ENCODE measurements at regions not wholly inside any gene's neighbourhood (a gene's known extent, or its start where the extent isn't known, plus 50 kb on each side); places are given as distances from the start of the nearest gene placed in this dataset.
A peak's percentile ranks its signal among the peaks of the same experiment; 100 is the strongest.
"Not testable (repeated sequence)": the region's sequence is repeated elsewhere in the genome, so short reads cannot be mapped to it uniquely, and the experiment has no call there.

GRCh38 chrX:39689376-39690104 lies 408.2 kb downstream of the BCOR start:
- DNase-seq: peak; percentile 3

- no peak for DNase-seq
Observed at GRCh38 chrX:39690541-39691415, 407.0 kb downstream of the BCOR start.

GRCh38 chrX:39691724-39692123 lies 406.0 kb downstream of the BCOR start:
- DNase-seq: no peak

- DNase-seq: no peak
Observed at GRCh38 chrX:39692796-39693195, 405.0 kb downstream of the BCOR start.

- no peak for DNase-seq
Observed at GRCh38 chrX:39693298-39693697, 404.5 kb downstream of the BCOR start.

- not testable (repeated sequence) for DNase-seq
Observed at GRCh38 chrX:39702636-39703035, 395.1 kb downstream of the BCOR start.

- DNase-seq: no peak
Observed at GRCh38 chrX:39703307-39703706, 394.5 kb downstream of the BCOR start.

- no peak for DNase-seq
Observed at GRCh38 chrX:39704590-39704989, 393.2 kb downstream of the BCOR start.

- no peak for DNase-seq
Observed at GRCh38 chrX:39705290-39705689, 392.5 kb downstream of the BCOR start.

GRCh38 chrX:39709364-39709763 lies 388.4 kb downstream of the BCOR start:
- no peak for DNase-seq

GRCh38 chrX:39709812-39710211 lies 387.9 kb downstream of the BCOR start:
- DNase-seq: no peak

- no peak for DNase-seq
Observed at GRCh38 chrX:39710776-39711175, 387.0 kb downstream of the BCOR start.

GRCh38 chrX:39714471-39714870 lies 383.3 kb downstream of the BCOR start:
- DNase-seq: no peak

- no peak for DNase-seq
Observed at GRCh38 chrX:39716401-39716800, 381.4 kb downstream of the BCOR start.

GRCh38 chrX:39716802-39717540 lies 380.8 kb downstream of the BCOR start:
- DNase-seq: no peak

GRCh38 chrX:39718981-39719380 lies 378.8 kb downstream of the BCOR start:
- DNase-seq: no peak

- no peak for DNase-seq
Observed at GRCh38 chrX:39720945-39721344, 376.8 kb downstream of the BCOR start.

GRCh38 chrX:39721566-39722279 lies 376.0 kb downstream of the BCOR start:
- DNase-seq: no peak

- DNase-seq: no peak
Observed at GRCh38 chrX:39724544-39724943, 373.2 kb downstream of the BCOR start.

GRCh38 chrX:39725114-39725513 lies 372.6 kb downstream of the BCOR start:
- DNase-seq: no peak

- no peak for DNase-seq
Observed at GRCh38 chrX:39725928-39726619, 371.7 kb downstream of the BCOR start.

GRCh38 chrX:39726771-39727170 lies 371.0 kb downstream of the BCOR start:
- no peak for DNase-seq
